GM12891 (cell line): ENCODE measurements at regions not wholly inside any gene's neighbourhood (a gene's known extent, or its start where the extent isn't known, plus 50 kb on each side); places are given as distances from the start of the nearest gene placed in this dataset.

Experiments used
- PAX5 ChIP-seq: IDR thresholded peaks from 2 replicates; pipeline ENCODE4 v1.6.1; 2011; ENCODE audit warnings: low read length, moderate library complexity, mild to moderate bottlenecking; ENCODE audit not compliant: insufficient read depth, severe bottlenecking
- POLR2A ChIP-seq: IDR thresholded peaks from 2 replicates; pipeline ENCODE4 v1.6.1; 2011; ENCODE audit warnings: low read depth, low read length, control low read depth
- POLR2AphosphoS5 ChIP-seq: IDR thresholded peaks from 2 replicates; pipeline ENCODE4 v1.6.1; 2011; ENCODE audit warnings: low read depth, low read length, control low read depth
- POU2F2 ChIP-seq: IDR thresholded peaks from 2 replicates; pipeline ENCODE4 v1.6.1; 2011; ENCODE audit warnings: low read depth, mild to moderate bottlenecking, control low read depth, low read length, moderate library complexity
- SPI1 ChIP-seq: IDR thresholded peaks from 2 replicates; pipeline ENCODE4 v1.6.1; 2011; ENCODE audit warnings: low read depth, low read length, control low read depth
- TAF1 ChIP-seq: IDR thresholded peaks from 2 replicates; pipeline ENCODE4 v1.6.1; 2011; ENCODE audit warnings: low read depth, low read length, control low read depth

DNA sequence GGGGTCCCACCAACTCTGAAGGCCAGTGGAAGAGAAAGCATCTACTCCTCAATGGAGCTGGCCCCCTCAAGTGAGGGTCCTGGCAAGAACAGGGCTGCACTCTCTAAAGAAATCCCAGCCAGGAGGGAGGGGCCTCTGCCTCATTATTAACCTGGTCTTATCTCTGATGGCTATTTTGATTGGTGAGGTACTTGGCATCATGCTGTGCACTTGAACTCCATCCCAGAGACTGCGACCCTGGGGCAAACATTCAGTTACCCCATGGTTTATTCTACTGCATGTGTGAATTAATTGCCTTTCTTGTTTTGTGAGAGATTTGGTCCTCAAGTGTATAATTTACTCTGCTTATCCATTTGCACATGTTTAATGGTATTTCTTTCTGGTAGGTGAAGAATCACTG is 55.0 kb upstream of the ETV3 start:
- no peak for TF ChIP-seq POLR2AphosphoS5
- TF ChIP-seq SPI1: no peak
- TF ChIP-seq POLR2A: no peak
- no peak for TF ChIP-seq PAX5
- no peak for TF ChIP-seq TAF1
- no peak for TF ChIP-seq POU2F2
